Sigmoid colon (tissue), 4 donors: ENCODE measurements at regions not wholly inside any gene's neighbourhood (a gene's known extent, or its start where the extent isn't known, plus 50 kb on each side); places are given as distances from the start of the nearest gene placed in this dataset.

Experiments used
- CTCF ChIP-seq, 4 experiments: fragments of 450-650 bp in 3 of 4; fragments of 200-600 bp in 1 of 4; IDR thresholded peaks; one replicate each; pipeline ENCODE4 v1.5.1; 2016 to 2019; ENCODE audit warnings: antibody characterized with exemption in 4 of 4, mild to moderate bottlenecking in 3 of 4, moderate library complexity in 2 of 4
- EP300 ChIP-seq, 4 donors: sonication (generic); formaldehyde crosslinking; IDR thresholded peaks; one replicate each; pipeline ENCODE4 v1.6.1; 2017; ENCODE audit warnings: antibody characterized with exemption in 4 of 4
- POLR2A ChIP-seq, 2 donors: fragments of 450-650 bp; IDR thresholded peaks; one replicate each; pipeline ENCODE4 v1.6.1; 2016; ENCODE audit warnings: antibody characterized with exemption in 2 of 2, mild to moderate bottlenecking in 2 of 2, moderate library complexity in 2 of 2
- POLR2AphosphoS5 ChIP-seq, 4 donors: sonication (generic); formaldehyde crosslinking; IDR thresholded peaks; one replicate each; pipeline ENCODE4 v1.6.1; 2017; ENCODE audit warnings: antibody characterized with exemption in 4 of 4

GRCh38 chr9:1120500-1121165 lies 70.5 kb downstream of the DMRT2 start:
- TF ChIP-seq CTCF (IDR thresholded peaks at IDR 0.05) (no peak), POLR2AphosphoS5 (IDR thresholded peaks at IDR 0.05) (no peak), POLR2A (IDR thresholded peaks at IDR 0.05) (no peak), EP300 (IDR thresholded peaks at IDR 0.05) (no peak)
